ENCODE measurements at regions not wholly inside any gene's neighbourhood (a gene's known extent, or its start where the extent isn't known, plus 50 kb on each side); places are given as distances from the start of the nearest gene placed in this dataset.
"Not testable (repeated sequence)": the region's sequence is repeated elsewhere in the genome, so short reads cannot be mapped to it uniquely, and the experiment has no call there.

DNA sequence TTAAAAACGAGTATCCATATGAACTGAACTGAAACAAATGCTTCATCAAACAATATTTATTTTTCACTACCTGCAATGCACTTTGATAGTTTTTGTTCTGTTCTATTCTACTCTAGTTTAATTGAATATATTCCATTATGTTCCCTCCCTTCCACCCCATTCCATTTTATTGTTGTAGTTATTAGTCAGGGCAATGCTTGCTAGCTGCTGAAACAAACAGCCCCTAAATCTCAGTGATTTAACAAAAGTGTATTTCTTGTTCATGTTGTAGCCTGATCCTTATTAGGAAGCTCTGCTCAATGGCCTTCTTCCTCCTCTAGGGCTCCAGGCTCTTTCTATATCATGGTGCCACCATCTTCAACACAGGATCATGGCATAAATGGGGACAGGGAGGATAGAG is 122.3 kb upstream of the RAI2 start:
- Histone ChIP-seq H3K27ac (ENCODE audit: low read length) (no peak overlapping the region), H3K9me3 (ENCODE audit: control insufficient read depth, low read depth, low read length) (no peaks in the 10 kb centered on the region), H3K4me1 (ENCODE audit: control insufficient read depth, insufficient read depth, low read length) (no peaks in the 10 kb centered on the region), H3K4me3 (ENCODE audit: low read length) (no peak overlapping the region), H3K27me3 (ENCODE audit: control insufficient read depth, insufficient read depth, low read length) (no peaks in the 10 kb centered on the region), H3K36me3 (ENCODE audit: control insufficient read depth, insufficient read depth, low read length) (no peaks in the 10 kb centered on the region)
- no peak for DNase-seq
- WGBS (ENCODE audit: insufficient coverage, low lambda C conversion rate) = no CpG with 5 or more reads among the region's 1 CpG

DNA sequence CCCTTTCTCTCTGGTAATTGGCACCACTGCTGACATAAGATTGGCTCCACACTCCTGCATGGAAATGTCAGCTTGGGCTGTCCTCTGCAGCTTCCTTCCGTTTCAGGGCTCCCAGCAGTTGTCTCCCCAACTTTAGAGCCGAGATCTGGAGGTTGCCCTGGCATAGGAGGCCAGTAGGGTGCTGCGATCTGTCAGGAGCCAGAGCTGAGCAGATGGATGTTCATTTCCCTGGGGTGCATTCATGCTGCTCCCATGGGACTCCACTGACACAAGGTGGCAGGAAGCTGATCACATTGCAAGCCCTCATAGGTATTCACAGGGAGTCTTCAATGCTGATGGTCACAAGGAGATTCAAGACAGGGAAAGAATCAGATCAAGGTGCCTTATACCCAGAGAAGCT is 116.6 kb upstream of the RAI2 start:
- Histone ChIP-seq H3K9me3 (ENCODE audit: control insufficient read depth, low read depth, low read length) (no peaks in the 10 kb centered on the region), H3K4me1 (ENCODE audit: control insufficient read depth, insufficient read depth, low read length) (no peaks in the 10 kb centered on the region), H3K27ac (ENCODE audit: low read length) (no peak overlapping the region), H3K27me3 (ENCODE audit: control insufficient read depth, insufficient read depth, low read length) (no peaks in the 10 kb centered on the region), H3K4me3 (ENCODE audit: low read length) (no peak overlapping the region), H3K36me3 (ENCODE audit: control insufficient read depth, insufficient read depth, low read length) (no peaks in the 10 kb centered on the region)
- DNase-seq = no peak
- no CpG with 5 or more reads among the region's 3 CpGs for WGBS (ENCODE audit: insufficient coverage, low lambda C conversion rate)

GRCh38 chrX:17976955-17977354 is 115.9 kb upstream of the RAI2 start:
- H3K4me1 ChIP-seq (ENCODE audit: control insufficient read depth, insufficient read depth, low read length) = no peaks in the 10 kb centered on the region
- no CpG with 5 or more reads among the region's 3 CpGs for WGBS (ENCODE audit: insufficient coverage, low lambda C conversion rate)
- H3K36me3 ChIP-seq (ENCODE audit: control insufficient read depth, insufficient read depth, low read length) = no peaks in the 10 kb centered on the region
- no peak overlapping the region for H3K4me3 ChIP-seq (ENCODE audit: low read length)
- H3K27me3 ChIP-seq (ENCODE audit: control insufficient read depth, insufficient read depth, low read length) = no peaks in the 10 kb centered on the region
- no peak for DNase-seq
- no peaks in the 10 kb centered on the region for H3K9me3 ChIP-seq (ENCODE audit: control insufficient read depth, low read depth, low read length)
- no peak overlapping the region for H3K27ac ChIP-seq (ENCODE audit: low read length)

- not testable (repeated sequence) for H3K9me3 ChIP-seq (ENCODE audit: control insufficient read depth, low read depth, low read length); DNase-seq; H3K27me3 ChIP-seq (ENCODE audit: control insufficient read depth, insufficient read depth, low read length); H3K36me3 ChIP-seq (ENCODE audit: control insufficient read depth, insufficient read depth, low read length); H3K4me1 ChIP-seq (ENCODE audit: control insufficient read depth, insufficient read depth, low read length); H3K27ac ChIP-seq (ENCODE audit: low read length); H3K4me3 ChIP-seq (ENCODE audit: low read length)
- 57% methylated on average over 1 of the region's 5 CpGs for WGBS (ENCODE audit: insufficient coverage, low lambda C conversion rate)
Measured at GRCh38 chrX:17975349-17975748, 114.3 kb upstream of the RAI2 start.

GRCh38 chrX:17968367-17968766 is 107.3 kb upstream of the RAI2 start:
- Histone ChIP-seq H3K4me3 (ENCODE audit: low read length) (no peak overlapping the region), H3K27me3 (ENCODE audit: control insufficient read depth, insufficient read depth, low read length) (no peaks in the 10 kb centered on the region), H3K36me3 (ENCODE audit: control insufficient read depth, insufficient read depth, low read length) (no peaks in the 10 kb centered on the region), H3K4me1 (ENCODE audit: control insufficient read depth, insufficient read depth, low read length) (no peaks in the 10 kb centered on the region), H3K9me3 (ENCODE audit: control insufficient read depth, low read depth, low read length) (no peaks in the 10 kb centered on the region), H3K27ac (ENCODE audit: low read length) (no peak overlapping the region)
- WGBS (ENCODE audit: insufficient coverage, low lambda C conversion rate) = no CpG with 5 or more reads among the region's 8 CpGs
- no peak for DNase-seq

GRCh38 chrX:17967888-17968287 is 106.8 kb upstream of the RAI2 start:
- no CpG with 5 or more reads among the region's 3 CpGs for WGBS (ENCODE audit: insufficient coverage, low lambda C conversion rate)
- H3K27me3 ChIP-seq (ENCODE audit: control insufficient read depth, insufficient read depth, low read length) = no peaks in the 10 kb centered on the region
- no peaks in the 10 kb centered on the region for H3K9me3 ChIP-seq (ENCODE audit: control insufficient read depth, low read depth, low read length)
- DNase-seq = peak; percentile 37 to 62
- no peaks in the 10 kb centered on the region for H3K4me1 ChIP-seq (ENCODE audit: control insufficient read depth, insufficient read depth, low read length)
- no peak overlapping the region for H3K27ac ChIP-seq (ENCODE audit: low read length)
- no peaks in the 10 kb centered on the region for H3K36me3 ChIP-seq (ENCODE audit: control insufficient read depth, insufficient read depth, low read length)
- no peak overlapping the region for H3K4me3 ChIP-seq (ENCODE audit: low read length)

- no peak for DNase-seq
- Histone ChIP-seq H3K4me1 (ENCODE audit: control insufficient read depth, insufficient read depth, low read length) (no peaks in the 10 kb centered on the region), H3K27me3 (ENCODE audit: control insufficient read depth, insufficient read depth, low read length) (no peaks in the 10 kb centered on the region), H3K36me3 (ENCODE audit: control insufficient read depth, insufficient read depth, low read length) (no peaks in the 10 kb centered on the region), H3K9me3 (ENCODE audit: control insufficient read depth, low read depth, low read length) (no peaks in the 10 kb centered on the region), H3K4me3 (ENCODE audit: low read length) (no peak overlapping the region), H3K27ac (ENCODE audit: low read length) (no peak overlapping the region)
- no CpG with 5 or more reads among the region's 1 CpG for WGBS (ENCODE audit: insufficient coverage, low lambda C conversion rate)
Measured at GRCh38 chrX:17964871-17965270, 103.8 kb upstream of the RAI2 start.

GRCh38 chrX:17960891-17961290 is 99.8 kb upstream of the RAI2 start:
- no peaks in the 10 kb centered on the region for H3K36me3 ChIP-seq (ENCODE audit: control insufficient read depth, insufficient read depth, low read length)
- no CpG with 5 or more reads among the region's 3 CpGs for WGBS (ENCODE audit: insufficient coverage, low lambda C conversion rate)
- H3K4me3 ChIP-seq (ENCODE audit: low read length) = no peak overlapping the region
- DNase-seq = no peak
- no peak overlapping the region for H3K27ac ChIP-seq (ENCODE audit: low read length)
- H3K4me1 ChIP-seq (ENCODE audit: control insufficient read depth, insufficient read depth, low read length) = no peaks in the 10 kb centered on the region
- H3K9me3 ChIP-seq (ENCODE audit: control insufficient read depth, low read depth, low read length) = no peaks in the 10 kb centered on the region
- H3K27me3 ChIP-seq (ENCODE audit: control insufficient read depth, insufficient read depth, low read length) = no peaks in the 10 kb centered on the region

DNA sequence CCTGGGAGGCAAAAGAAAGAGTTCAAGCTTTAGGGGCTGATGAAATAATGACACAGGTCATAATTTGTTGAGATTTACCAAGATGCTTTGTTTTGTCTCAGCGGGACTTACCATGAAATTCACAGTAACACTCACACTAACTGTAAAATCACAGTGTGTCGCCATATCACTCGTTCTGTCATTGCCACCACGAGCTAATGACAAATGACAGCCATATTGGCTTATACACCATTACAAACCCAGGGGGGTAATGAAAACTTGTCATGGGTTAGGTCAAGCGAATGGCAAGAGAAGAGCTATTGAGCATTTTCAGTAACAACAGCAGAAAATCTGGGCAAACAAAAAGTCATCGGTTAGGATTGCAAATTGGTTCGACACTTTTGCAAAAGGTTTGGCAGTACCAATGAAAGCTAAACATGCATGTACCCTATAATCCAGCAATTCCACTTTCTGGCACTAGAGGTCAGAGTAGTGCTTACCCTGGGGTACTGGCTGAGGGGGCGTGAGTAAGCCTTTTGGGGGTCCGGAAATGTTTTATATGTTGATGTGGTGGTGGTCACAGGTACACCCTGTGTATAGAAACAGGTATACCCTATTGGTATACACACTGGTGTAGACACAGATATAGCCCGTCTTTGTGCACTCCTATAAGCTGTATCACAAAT is 83.9 kb upstream of the RAI2 start:
- no peaks in the 10 kb centered on the region for H3K27me3 ChIP-seq (ENCODE audit: control insufficient read depth, insufficient read depth, low read length)
- no peak for DNase-seq
- H3K4me1 ChIP-seq (ENCODE audit: control insufficient read depth, insufficient read depth, low read length) = no peaks in the 10 kb centered on the region
- H3K27ac ChIP-seq (ENCODE audit: low read length) = no peak overlapping the region
- H3K9me3 ChIP-seq (ENCODE audit: control insufficient read depth, low read depth, low read length) = no peaks in the 10 kb centered on the region
- no peak overlapping the region for H3K4me3 ChIP-seq (ENCODE audit: low read length)
- no CpG with 5 or more reads among the region's 10 CpGs for WGBS (ENCODE audit: insufficient coverage, low lambda C conversion rate)
- no peaks in the 10 kb centered on the region for H3K36me3 ChIP-seq (ENCODE audit: control insufficient read depth, insufficient read depth, low read length)

GRCh38 chrX:17941171-17941570 is 80.1 kb upstream of the RAI2 start:
- not testable (repeated sequence) for DNase-seq; H3K4me1 ChIP-seq (ENCODE audit: control insufficient read depth, insufficient read depth, low read length); H3K27ac ChIP-seq (ENCODE audit: low read length); H3K9me3 ChIP-seq (ENCODE audit: control insufficient read depth, low read depth, low read length); H3K36me3 ChIP-seq (ENCODE audit: control insufficient read depth, insufficient read depth, low read length); H3K4me3 ChIP-seq (ENCODE audit: low read length); H3K27me3 ChIP-seq (ENCODE audit: control insufficient read depth, insufficient read depth, low read length)
- no CpG with 5 or more reads among the region's 2 CpGs for WGBS (ENCODE audit: insufficient coverage, low lambda C conversion rate)

DNA sequence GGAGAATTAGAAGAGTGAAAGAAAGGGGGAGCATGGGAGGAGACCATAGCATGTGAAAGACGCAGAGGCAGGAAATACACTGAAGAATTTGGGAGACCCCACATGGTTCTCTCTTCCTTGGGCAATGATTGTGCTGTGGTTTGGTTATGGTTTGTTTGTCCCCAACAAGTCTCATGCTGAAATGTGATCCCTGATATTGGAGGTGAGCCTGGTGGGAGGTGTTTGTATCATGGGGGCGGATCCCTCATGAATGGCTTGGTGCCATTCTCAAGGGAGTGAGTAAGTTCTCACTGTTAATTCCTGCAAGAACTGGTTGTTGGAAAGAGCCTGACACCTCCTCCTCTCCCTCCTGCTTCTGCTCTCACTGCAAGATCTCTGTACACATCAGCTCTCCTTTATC is 78.6 kb upstream of the RAI2 start:
- Histone ChIP-seq H3K27me3 (ENCODE audit: control insufficient read depth, insufficient read depth, low read length) (no peaks in the 10 kb centered on the region), H3K4me3 (ENCODE audit: low read length) (no peak overlapping the region), H3K4me1 (ENCODE audit: control insufficient read depth, insufficient read depth, low read length) (no peaks in the 10 kb centered on the region), H3K27ac (ENCODE audit: low read length) (no peak overlapping the region), H3K9me3 (ENCODE audit: control insufficient read depth, low read depth, low read length) (no peaks in the 10 kb centered on the region), H3K36me3 (ENCODE audit: control insufficient read depth, insufficient read depth, low read length) (no peaks in the 10 kb centered on the region)
- no peak for DNase-seq
- WGBS (ENCODE audit: insufficient coverage, low lambda C conversion rate) = no CpG with 5 or more reads among the region's 2 CpGs
